ENCODE measurements at regions not wholly inside any gene's neighbourhood (a gene's known extent, or its start where the extent isn't known, plus 50 kb on each side); places are given as distances from the start of the nearest gene placed in this dataset.

DNA sequence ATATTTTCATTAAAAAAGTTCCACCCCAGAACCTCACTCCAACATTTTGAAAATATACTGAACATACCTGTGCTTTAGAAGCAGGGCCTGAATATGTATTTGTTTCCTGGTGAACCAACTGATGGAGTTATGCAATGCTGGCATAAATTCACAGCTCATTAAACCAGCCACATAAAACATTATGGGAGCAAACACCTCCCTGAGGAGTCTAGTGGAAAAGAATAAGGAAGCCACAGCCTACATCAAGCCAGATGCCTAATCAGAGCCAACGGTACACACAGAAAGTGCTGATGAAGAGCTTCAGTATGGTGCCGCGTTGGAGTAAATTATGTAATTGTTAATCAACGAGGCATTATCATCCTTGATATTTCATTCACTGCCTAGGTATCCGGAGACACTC, 199.5 kb downstream of the AJAP1 start:
- no peak for ATAC-seq (replicated peaks in 6 of 8)
- Histone ChIP-seq H3K4me3 (no peak overlapping the region), H3K27ac (no peak overlapping the region), H3K4me1 (replicated peaks in 1 of 2) (no peaks in the 10 kb centered on the region)
- 0 to 74% (median 50%) methylated on average over 2 to 5 of the region's 5 CpGs; no CpG with 5 or more reads in 2 of the 10 experiments for WGBS, 10 experiments
- in situ Hi-C loops (cut with MboI; ENCODE audit: low pct_unique_long_range_greater_than_20kb in 2 of 9, low sequenced_read_pairs in 9 of 9, unreplicated experiment in 9 of 9): no loop called here

DNA sequence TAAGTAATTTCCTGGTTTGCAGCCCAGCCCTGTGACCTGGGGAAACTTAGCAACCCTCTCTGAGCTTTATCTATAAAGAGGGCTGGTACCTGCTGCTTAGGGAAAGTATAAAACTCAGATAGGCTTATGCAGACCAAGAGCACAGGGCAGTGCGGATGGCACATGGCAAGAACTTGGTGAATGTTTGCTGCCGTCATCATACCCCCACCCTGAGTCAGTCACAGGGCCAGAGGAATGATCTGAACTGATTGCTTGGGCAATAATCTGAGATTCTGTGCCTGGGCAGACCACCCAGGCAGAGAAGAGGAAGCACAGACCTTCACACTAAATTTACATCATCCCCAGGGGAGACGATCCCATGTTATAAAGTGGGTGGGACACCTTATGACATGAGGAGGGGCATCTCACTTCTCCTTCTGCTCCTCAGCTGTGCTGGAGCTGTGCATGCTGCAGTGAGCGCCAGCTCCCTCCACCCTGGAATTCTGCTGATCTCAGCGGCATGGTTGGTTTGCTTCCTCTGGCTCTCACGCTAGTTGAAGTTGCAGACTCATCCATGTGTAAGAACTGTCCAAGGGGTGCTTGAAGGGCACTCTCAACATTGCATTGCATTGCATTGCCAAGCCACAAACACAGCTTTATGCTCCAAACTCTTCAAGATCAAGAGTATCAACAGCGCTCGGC, 197.1 kb downstream of the AJAP1 start:
- ATAC-seq (replicated peaks in 6 of 8): peak in 2 of 8 experiments; percentile 49 to 83

DNA sequence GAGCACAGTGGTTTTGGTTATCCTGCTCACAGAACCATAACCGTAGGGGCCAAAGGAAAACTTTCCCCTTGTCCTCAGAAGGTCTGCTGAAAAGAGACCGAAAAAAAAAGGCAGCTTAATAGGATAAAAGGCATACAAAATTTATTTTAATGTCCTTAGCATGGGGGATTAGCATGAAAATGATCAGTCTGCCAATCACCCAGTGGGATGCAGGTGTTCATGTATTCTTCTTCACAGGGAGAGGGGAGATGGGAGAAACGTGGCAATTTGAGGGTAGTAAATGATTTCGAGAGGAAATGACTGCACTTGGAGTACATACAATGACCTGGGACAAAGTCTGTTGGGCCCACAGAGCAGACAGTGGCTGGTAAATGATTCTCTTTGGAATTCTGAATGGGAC, 194.0 kb downstream of the AJAP1 start:
- Histone ChIP-seq H3K27ac (no peak overlapping the region), H3K4me3 (no peak overlapping the region), H3K4me1 (replicated peaks in 1 of 2) (no peaks in the 10 kb centered on the region)
- 0 to 13% (median 1%) methylated on average over 1 to 4 of the region's 4 CpGs; no CpG with 5 or more reads in 2 of the 10 experiments for WGBS, 10 experiments
- in situ Hi-C loops (cut with MboI; ENCODE audit: low pct_unique_long_range_greater_than_20kb in 2 of 9, low sequenced_read_pairs in 9 of 9, unreplicated experiment in 9 of 9): loop anchor here in 1 of 9 experiments (25.0 kb wide), 1 partner anchor 936 kb away; the partner anchor contains the start of gene C1orf174
- no peak for ATAC-seq (replicated peaks in 6 of 8)

More for the DNA sequence above, 197.1 kb downstream of the AJAP1 start:
- WGBS, 10 experiments: 0 to 84% (median 75%) methylated on average over 1 to 8 of the region's 8 CpGs; no CpG with 5 or more reads in 4 of the 10 experiments
- no peak overlapping the region for H3K27ac ChIP-seq
- in situ Hi-C loops (cut with MboI; ENCODE audit: low pct_unique_long_range_greater_than_20kb in 2 of 9, low sequenced_read_pairs in 9 of 9, unreplicated experiment in 9 of 9): no loop called here
- no peak overlapping the region for H3K4me3 ChIP-seq
- no peaks in the 10 kb centered on the region for H3K4me1 ChIP-seq (replicated peaks in 1 of 2)

DNA sequence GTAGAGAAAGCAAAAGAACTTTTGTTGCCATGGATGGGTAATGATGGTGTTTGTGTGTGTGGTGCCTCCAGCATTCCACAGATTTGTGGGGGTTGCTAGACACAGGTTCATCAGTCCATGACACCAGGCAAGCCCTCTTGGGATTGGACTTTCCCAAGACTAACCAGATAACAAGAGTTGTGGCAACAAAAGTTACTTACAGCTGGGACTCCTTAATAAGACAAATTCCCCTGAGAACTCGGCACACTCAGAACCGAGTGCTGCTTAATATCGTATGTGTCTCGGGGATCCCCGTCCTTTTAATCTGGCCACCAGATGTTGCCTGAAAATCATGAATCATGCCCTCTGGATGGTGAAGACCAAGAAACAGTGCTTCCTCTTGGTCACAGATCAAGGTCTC, 193.3 kb downstream of the AJAP1 start:
- Histone ChIP-seq H3K4me3 (no peak overlapping the region), H3K27ac (no peak overlapping the region), H3K4me1 (replicated peaks in 1 of 2) (no peaks in the 10 kb centered on the region)
- WGBS, 10 experiments: 0 to 89% (median 78%) methylated on average over 4 to 5 of the region's 5 CpGs; no CpG with 5 or more reads in 6 of the 10 experiments
- ATAC-seq (replicated peaks in 6 of 8): peak in 1 of 8 experiments; percentile 46
- in situ Hi-C loops (cut with MboI; ENCODE audit: low pct_unique_long_range_greater_than_20kb in 2 of 9, low sequenced_read_pairs in 9 of 9, unreplicated experiment in 9 of 9): loop anchor here in 1 of 9 experiments (25.0 kb wide), 1 partner anchor 935 kb away; the partner anchor contains the start of gene C1orf174
